ENCODE measurements at regions not wholly inside any gene's neighbourhood (a gene's known extent, or its start where the extent isn't known, plus 50 kb on each side); places are given as distances from the start of the nearest gene placed in this dataset.
A peak's percentile ranks its signal among the peaks of the same experiment; 100 is the strongest.

DNA sequence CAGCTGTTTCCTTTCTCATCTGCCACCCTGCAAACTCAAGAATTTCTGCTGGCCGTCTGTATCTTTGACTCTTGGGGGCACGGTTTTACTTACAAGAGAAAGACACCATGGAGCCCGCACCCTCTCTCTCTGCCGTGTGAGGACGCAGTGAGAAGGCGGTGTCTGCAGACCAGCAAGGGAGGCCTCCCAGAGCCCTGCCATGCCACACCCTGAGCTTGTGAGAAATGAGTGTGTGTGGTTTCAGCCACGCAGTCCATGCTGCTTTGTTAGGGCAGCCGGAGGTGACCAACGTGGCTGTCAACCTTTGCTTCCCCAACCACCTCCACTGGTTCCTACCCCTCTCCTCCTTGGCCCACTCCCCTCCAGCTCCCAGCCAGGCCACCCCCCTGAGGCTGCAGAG is 70.1 kb upstream of the NUP50 start:
- Histone ChIP-seq H3K27ac (no peak overlapping the region), H3K36me3 (no peaks in the 10 kb centered on the region), H3K9me3 (peaks cover 0 to 6% (median 0%) of the 10 kb centered on the region in 4 donors), H3K27me3 (no peaks in the 10 kb centered on the region), H3K4me1 (no peaks in the 10 kb centered on the region), H3K4me3 (no peak overlapping the region)
- DNase-seq (no peak), ATAC-seq (ENCODE audit: low FRiP score in 2 of 2) (no peak)
- WGBS, 2 donors: 33 to 71% methylated on average over 6 to 9 of the region's 9 CpGs
- no peak for TF ChIP-seq EP300 (IDR thresholded peaks at IDR 0.05)
- TF ChIP-seq, protein P1, sequence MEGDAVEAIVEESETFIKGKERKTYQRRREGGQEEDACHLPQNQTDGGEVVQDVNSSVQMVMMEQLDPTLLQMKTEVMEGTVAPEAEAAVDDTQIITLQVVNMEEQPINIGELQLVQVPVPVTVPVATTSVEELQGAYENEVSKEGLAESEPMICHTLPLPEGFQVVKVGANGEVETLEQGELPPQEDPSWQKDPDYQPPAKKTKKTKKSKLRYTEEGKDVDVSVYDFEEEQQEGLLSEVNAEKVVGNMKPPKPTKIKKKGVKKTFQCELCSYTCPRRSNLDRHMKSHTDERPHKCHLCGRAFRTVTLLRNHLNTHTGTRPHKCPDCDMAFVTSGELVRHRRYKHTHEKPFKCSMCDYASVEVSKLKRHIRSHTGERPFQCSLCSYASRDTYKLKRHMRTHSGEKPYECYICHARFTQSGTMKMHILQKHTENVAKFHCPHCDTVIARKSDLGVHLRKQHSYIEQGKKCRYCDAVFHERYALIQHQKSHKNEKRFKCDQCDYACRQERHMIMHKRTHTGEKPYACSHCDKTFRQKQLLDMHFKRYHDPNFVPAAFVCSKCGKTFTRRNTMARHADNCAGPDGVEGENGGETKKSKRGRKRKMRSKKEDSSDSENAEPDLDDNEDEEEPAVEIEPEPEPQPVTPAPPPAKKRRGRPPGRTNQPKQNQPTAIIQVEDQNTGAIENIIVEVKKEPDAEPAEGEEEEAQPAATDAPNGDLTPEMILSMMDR (IDR thresholded peaks at IDR 0.05): no peak
- no peak for TF ChIP-seq POLR2A (IDR thresholded peaks at IDR 0.05)
- TF ChIP-seq POLR2AphosphoS5 (IDR thresholded peaks at IDR 0.05): no peak

GRCh38 chr22:45094081-45094720 is 69.5 kb upstream of the NUP50 start:
- ATAC-seq (ENCODE audit: low FRiP score in 2 of 2) (no peak), DNase-seq (no peak)
- Histone ChIP-seq H3K4me3 (no peak overlapping the region), H3K27ac (no peak overlapping the region), H3K4me1 (no peaks in the 10 kb centered on the region), H3K27me3 (no peaks in the 10 kb centered on the region), H3K36me3 (no peaks in the 10 kb centered on the region), H3K9me3 (peaks cover 0 to 6% (median 0%) of the 10 kb centered on the region in 4 donors)
- TF ChIP-seq, protein P1 (IDR thresholded peaks at IDR 0.05): no peak
- TF ChIP-seq POLR2AphosphoS5 (IDR thresholded peaks at IDR 0.05) (no peak), POLR2A (IDR thresholded peaks at IDR 0.05) (no peak), EP300 (IDR thresholded peaks at IDR 0.05) (no peak)
- WGBS, 2 donors: 69 to 70% methylated on average over 18 of the region's 18 CpGs

DNA sequence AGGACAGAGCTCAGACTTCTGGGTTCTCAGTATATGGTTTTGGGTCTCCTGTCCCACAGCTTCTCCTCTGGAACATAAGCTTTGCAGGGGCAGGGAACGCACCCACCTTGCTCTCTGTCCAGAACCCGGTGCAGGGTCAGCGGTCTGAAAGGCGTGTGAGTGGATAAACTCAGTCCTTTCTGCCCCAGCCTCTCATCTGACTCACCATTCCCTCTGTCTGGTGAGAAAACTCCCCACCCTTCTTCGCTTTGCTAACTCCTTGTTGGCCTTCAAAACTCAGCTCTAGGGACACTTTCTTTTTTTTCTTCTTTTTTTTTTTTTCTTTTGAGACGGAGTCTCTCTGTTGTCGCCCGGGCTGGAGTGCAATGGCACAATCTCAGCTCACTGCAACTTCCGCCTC is 68.9 kb upstream of the NUP50 start:
- H3K9me3 ChIP-seq: peaks cover 0 to 6% (median 0%) of the 10 kb centered on the region in 4 donors
- no peak overlapping the region for H3K4me3 ChIP-seq
- TF ChIP-seq EP300 (IDR thresholded peaks at IDR 0.05): no peak
- TF ChIP-seq, protein P1 (IDR thresholded peaks at IDR 0.05): no peak
- no peak for TF ChIP-seq POLR2AphosphoS5 (IDR thresholded peaks at IDR 0.05)
- no peak for TF ChIP-seq POLR2A (IDR thresholded peaks at IDR 0.05)
- ATAC-seq (ENCODE audit: low FRiP score in 2 of 2) (no peak), DNase-seq (no peak)
- no peaks in the 10 kb centered on the region for H3K36me3 ChIP-seq
- no peaks in the 10 kb centered on the region for H3K27me3 ChIP-seq
- H3K4me1 ChIP-seq: no peaks in the 10 kb centered on the region
- no peak overlapping the region for H3K27ac ChIP-seq
- WGBS, 2 donors: 83 to 89% methylated on average over 8 to 9 of the region's 9 CpGs

- ATAC-seq (ENCODE audit: low FRiP score in 2 of 2) (peak; percentile 61 to 77), DNase-seq (peak in 1 of 2 donors; percentile 62)
- no peaks in the 10 kb centered on the region for H3K27me3 ChIP-seq
- TF ChIP-seq, protein P1 (IDR thresholded peaks at IDR 0.05): peak; percentile 36 to 65 (median 54)
- TF ChIP-seq EP300 (IDR thresholded peaks at IDR 0.05): no peak
- H3K9me3 ChIP-seq: peaks cover 0 to 6% (median 0%) of the 10 kb centered on the region in 4 donors
- H3K4me3 ChIP-seq: no peak overlapping the region
- H3K36me3 ChIP-seq: no peaks in the 10 kb centered on the region
- no peaks in the 10 kb centered on the region for H3K4me1 ChIP-seq
- H3K27ac ChIP-seq: no peak overlapping the region
- 23 to 27% methylated on average over 7 of the region's 7 CpGs for WGBS, 2 donors
Observed at GRCh38 chr22:45096256-45096907, 67.3 kb upstream of the NUP50 start.

All from upper lobe of left lung (tissue), 6 donors.